ENCODE measurements at regions not wholly inside any gene's neighbourhood (a gene's known extent, or its start where the extent isn't known, plus 50 kb on each side); places are given as distances from the start of the nearest gene placed in this dataset.

- TF ChIP-seq CTCF (IDR thresholded peaks at IDR 0.05) (no peak), POLR2A (IDR thresholded peaks at IDR 0.05) (no peak)
Observed at GRCh38 chrX:122046226-122046625, 998.8 kb downstream of the GLUD2 start.
